ENCODE measurements at regions not wholly inside any gene's neighbourhood (a gene's known extent, or its start where the extent isn't known, plus 50 kb on each side); places are given as distances from the start of the nearest gene placed in this dataset.
"Not testable (repeated sequence)": the region's sequence is repeated elsewhere in the genome, so short reads cannot be mapped to it uniquely, and the experiment has no call there.

DNA sequence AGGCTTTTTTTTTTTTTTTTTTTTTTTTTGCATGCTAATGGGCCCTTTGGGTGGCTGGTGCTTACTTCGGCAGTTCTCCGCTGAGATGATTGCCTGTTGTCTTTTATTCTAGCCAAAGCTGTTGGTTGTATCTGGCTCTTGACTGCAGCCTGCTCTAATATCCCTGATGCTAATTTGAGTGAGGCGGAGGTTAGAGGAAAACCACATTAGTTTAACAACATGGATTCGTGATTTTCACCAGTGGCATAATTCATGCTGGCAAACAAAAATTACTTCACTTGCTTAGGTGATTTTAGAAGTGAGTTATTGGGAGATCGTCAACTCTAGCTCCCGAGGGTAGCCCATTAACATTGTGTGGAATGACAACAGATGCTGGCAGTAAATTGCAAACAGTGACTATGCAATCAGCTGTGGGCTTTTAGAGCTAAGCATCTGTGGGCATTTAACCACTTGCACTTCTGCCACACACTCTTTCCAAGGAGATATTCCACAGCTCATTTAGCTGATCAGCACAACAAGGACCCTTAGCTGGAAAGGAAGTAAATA lies 97.6 kb upstream of the ZDHHC17 start:
- no peak for DNase-seq

DNA sequence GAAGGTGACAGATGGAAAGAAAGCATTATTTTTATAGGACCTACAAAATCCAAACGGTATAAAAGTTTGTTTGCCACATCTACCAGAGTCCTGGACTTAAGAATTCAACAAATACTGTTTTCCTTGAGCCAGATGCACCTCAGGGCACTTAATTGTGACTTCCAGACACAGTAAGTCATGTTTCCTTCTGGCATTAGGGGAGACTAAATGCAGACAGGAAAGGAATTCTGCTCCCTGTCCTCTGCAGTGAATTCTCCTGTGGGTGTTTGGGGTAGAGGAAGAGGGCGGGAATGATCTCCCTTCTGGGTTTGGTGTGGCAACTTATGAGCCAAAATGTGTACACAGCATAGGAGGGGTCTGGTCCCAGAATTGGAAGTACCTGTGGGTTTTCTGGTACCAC lies 93.9 kb upstream of the ZDHHC17 start:
- DNase-seq = no peak

DNA sequence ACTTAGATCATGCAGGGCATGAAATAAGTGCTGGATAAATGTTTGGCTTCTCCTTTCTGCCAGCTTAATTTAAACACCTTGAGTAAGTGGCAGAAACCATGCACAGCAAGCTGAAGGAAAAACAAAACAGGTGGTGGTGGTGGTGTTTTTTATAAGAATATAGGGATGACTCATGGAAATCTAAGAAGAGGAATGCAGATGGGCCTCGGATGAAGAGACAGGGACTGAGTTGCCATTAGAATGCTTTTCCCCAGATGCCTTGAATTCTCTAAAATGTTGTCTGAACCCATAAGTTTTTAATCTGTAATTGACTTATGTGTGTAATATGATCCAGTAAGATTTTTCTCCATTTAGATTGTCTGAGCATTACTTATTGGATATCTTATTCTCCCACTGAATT lies 93.1 kb upstream of the ZDHHC17 start:
- peak; percentile 71 for DNase-seq

DNA sequence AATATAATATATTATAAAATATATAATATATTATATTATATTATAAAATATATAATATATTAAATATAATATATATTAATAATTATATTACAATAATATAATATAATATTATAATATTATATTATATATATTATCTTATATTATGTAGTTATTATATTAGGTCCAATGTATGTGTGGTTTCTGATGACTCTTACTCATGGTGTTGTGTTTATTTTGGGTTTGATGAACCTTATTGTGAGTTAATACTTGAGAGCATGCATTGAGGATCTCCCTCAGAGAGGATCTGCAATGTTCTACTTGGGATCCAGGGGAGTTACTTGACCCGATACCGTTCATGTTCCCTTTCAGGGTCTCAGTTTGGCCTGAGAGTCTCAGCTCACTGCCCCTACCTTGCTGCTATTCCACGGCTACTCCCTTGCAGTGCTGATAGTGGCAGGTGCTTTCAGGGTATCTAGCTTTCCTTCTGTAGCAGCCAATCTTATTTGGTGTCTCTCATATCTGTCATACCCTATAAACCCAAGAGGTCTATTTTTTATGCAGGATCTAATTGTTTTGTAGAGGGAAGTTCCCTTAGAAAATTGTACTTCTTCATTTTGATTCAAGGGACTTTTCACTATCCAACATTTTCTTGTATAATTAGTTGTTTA lies 89.1 kb upstream of the ZDHHC17 start:
- no peak for DNase-seq

DNA sequence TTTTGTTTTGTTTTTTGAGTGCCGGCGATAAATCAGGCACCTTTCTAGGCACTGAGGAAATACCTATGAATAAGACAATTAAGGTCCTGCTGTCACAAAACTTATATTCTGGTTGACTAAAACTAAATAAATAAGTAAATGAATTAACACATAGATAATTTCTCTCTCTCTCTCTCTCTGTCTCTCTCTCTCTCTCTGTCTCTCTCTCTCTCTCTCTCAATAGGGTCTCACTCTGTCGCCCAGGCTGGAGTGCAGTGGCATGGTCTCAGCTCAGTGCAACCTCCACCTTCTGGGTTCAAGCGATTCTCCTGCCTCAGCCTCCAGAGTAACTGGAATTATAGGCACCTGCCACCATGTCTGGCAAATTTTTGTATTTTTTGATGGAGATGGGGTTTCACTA lies 87.7 kb upstream of the ZDHHC17 start:
- not testable (repeated sequence) for DNase-seq

DNA sequence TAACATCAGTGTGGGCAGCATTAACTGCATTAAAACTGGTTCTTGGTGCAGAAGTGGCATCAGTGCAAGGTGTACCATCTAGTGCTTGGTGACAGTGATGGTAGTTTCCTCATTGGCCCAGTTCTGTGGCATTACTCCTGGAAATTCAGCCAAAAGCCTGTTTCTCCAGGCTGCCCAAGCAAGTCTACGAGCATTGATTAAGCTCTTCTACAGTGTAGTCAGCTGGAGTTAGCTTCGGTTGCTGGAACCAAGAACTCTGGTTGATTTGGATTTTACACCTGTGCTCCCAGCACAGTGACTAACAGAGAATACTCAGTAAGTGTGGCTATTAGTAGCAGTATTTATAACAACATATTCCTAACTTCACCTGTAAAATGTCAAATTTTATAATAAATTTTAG lies 84.9 kb upstream of the ZDHHC17 start:
- no peak for DNase-seq

DNA sequence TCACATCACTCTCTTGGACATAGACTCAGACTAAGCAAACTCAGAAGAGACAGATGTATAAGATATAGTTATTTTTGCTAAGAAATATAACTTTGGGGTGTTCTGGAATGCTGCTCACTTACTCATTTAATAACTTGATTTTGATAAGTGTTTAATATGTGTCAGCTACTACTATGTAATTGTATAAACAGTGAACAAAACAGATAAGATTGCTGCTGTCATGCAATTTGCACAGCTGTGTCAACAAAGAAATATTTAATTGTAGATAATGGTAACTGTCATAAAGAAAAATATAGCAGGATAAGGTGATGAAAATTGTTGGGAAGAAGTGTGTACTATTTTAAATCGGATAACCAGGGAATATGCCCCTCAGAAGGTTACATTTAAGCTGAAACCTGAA lies 84.1 kb upstream of the ZDHHC17 start:
- DNase-seq = no peak

DNA sequence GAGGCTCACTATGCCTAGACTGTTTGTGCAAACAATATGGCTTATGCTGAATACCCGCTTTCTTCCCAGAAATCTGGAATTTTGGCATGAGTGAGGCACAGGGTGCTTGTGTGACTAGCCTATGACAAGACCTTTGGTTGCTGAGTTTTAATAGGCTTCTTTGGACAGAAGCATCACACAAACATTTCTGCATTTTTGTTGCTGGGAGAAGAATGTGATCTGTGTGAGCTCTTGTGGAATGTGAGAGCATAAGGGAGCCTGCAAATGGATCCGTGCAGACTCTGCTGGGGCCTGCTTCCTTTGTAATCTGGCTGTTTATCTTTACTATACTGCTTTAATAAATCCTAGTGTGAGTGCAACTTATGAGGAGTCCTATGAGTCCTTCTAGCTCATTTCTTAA lies 83.0 kb upstream of the ZDHHC17 start:
- DNase-seq = peak; percentile 59

DNA sequence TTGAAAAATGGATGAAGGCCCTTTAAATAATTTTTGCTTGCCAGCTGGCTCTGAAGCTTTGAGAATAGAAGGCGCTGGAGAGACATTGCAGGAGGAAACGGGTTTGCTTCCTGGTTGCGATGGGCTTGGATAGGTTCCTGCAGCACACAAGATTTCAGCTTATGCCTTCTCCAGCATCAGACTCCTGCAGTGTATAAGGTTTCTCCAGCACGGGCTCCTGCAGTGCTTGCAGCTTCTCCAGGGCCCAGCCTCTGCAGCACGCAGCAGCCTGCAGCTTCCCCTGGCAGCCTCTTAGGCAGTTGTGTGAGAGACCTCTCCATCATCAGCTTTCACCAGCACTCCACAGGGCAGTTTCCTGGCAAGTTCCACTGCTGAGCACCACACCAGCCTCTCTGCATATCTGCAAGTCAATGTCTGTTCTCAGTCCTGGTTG lies 78.7 kb upstream of the ZDHHC17 start:
- peak; percentile 16 for DNase-seq

DNA sequence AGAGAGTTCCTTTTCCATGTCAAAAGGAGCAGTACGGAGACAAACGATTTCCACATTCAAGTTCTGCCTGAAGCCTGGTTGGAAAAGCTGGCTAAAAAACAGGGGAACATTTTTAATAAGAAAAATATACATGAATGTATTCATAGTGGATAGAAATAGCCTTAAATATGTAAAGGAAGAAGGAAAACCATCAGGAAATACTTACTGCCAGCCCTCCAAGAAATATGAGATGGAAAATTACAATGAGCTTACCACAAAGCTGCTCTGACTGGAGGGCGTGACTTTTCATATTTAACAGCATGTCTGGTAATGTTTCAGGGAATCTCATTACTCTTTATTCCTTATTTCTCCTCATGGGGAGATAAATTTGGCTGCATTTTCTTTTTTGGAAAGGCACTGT lies 75.9 kb upstream of the ZDHHC17 start:
- DNase-seq = no peak

DNA sequence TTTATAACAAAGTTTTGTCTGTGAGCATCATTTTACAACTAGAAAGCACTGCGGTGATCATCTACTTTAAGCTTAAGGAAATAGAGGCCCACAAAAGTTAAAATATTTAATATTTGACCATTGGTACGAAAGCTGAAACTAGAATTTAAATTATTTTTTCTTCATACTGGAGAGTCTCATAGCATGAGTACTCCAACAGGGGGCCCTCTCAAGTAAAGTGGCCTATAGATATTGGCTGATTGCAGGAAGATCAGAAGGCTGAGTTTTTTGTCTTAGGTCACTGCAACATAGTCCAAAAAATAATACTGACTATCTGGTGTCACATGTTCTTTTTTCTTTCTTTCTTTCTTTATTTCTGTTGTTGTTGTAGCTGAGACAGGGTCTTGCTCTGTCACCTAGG lies 75.3 kb upstream of the ZDHHC17 start:
- DNase-seq = peak; percentile 25

DNA sequence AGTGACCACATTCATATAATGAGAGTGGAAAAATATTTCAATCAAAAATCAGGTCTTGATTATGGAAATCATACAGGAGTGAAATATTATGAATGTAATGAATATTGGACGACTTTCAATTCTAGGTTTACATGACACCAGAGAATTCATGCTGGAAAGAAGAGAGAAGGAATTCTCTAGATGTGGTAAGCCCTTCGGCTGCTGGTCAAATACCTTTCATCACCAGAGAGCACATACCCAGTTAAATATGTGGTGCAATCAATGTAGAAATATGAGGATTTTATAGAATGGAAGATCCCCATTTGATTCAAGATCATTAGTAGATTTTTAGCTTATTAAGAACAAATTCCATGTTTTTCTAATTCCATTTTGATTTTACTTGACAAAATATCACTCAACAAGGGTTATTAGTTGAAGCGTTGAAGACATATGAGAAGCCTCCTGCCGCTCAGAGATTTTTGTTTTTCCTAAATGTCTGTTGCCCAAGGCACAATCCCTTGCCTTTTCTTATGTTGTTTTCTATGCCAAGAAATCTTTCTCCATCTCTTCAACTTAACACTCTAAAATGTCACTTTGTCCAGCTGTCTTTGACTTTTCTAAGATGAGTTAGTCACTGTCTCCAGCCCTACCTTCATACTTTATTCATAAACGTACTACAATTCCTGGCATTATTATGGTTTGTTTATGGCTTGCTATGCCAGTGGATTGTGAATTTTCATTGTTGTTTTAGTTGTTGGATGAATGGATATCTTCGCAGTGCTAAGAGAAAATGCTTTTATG lies 72.8 kb upstream of the ZDHHC17 start:
- peak; percentile 23 for DNase-seq

DNA sequence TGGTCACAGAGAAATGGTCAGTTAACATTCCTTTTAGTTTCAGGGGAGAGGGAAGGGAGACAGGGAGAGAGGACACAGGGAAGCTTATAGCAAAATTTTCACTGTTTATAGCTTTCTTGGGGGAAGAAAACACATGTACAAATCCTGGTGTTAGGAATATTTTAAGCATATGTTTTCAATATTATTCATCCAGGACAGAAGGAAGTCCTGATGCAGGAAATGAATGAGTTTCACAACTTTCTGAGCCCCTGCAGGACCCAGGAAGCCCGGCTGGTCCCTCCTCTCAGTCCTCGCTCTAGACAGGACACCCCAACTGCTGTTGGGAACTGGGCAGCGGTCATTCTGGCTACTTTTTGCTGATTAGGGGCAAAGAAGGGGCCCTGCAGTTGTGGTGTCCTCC lies 71.1 kb upstream of the ZDHHC17 start:
- DNase-seq = no peak

DNA sequence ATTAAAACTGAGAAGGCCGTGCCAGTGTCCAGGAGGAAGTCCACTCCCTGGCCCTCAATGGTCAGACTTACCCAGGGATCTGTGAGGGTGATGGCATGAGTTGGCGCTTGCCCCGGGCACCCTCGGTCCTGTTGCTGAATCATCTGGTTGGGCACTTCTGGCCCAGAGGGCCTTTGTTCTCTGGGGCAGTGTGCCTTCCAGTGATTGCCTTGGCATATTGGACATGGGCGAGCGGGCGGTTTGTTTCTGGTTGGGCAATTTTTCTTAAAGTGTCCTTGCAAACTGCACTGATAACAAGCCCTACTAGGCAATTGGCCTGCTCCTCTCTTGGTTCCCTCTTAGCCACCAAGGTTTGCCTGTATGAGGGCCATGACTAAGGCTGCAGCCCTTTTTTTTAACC lies 69.5 kb upstream of the ZDHHC17 start:
- no peak for DNase-seq

DNA sequence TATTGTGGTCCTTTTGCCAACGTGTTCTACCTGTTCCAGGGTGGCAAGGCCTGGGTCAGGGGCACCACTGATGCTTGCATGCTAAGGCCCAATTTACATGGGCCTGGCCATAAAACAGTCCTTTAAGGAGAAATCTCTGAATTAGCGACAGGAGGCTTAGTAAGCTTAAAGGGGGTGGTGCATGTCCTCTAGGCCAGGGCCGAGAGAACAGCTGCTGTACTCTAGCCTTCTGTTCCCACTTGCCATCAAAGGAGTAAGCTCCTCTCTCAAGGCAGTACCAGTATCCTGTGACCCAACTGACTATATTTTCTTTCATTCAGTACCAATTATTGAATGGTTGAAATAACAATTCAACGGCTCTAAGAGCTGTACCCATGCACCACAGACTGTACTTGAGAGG lies 67.7 kb upstream of the ZDHHC17 start:
- no peak for DNase-seq

DNA sequence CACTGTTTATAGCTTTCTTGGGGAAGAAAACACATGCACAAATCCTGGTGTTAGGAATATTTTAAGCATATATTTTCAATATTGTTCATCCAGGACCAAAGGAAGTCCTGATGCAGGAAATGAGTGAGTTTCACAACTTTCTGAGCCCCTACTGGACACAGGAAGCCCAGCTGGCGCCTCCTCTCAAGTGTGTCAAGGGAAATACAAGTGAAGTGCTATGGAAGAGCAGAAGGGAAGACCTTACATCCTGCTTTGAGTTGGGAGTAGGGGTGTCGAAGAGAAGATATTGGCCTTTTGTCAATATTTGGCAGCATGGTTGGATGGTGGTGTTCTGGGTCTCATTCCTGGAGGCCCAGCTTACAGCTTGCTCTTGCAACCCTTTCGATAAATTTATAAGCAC lies 66.1 kb upstream of the ZDHHC17 start:
- no peak for DNase-seq

DNA sequence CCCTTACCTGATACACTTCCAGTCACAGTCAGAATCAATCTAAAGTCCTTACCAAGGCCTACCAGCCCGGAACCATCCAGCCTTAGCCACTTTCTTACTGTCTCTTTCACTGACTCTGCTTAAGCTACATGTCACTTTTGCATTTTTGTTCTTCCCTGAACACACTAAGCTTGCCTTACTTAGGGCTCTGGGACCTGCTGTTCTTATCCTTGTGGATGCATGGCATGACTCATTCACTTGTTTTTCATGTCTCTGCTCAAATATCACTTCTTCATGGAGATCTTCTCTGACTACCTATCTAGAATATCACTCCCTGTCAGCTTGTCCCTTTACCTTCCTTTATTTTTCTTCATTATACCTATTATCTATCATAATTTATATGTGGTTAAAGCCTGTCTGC lies 65.6 kb upstream of the ZDHHC17 start:
- no peak for DNase-seq

DNA sequence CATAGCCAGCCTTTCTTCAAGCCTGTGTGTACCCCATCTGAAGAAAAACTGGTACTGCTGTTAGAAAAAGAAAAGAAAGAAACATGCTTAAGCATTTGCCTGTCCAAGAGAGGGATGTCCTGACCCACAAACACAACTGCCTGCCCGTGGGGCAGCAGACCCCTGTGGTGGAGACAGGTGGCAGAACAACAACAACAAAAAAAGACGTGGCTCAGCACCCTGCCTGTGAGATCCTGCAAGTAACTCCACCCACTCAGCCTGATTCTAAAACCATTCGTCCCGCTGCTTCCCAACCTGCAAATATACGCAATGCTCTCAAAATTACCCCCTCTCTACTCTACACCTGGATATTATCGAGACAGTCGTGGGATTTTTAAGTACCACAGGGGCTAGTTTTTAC lies 64.9 kb upstream of the ZDHHC17 start:
- DNase-seq = no peak

DNA sequence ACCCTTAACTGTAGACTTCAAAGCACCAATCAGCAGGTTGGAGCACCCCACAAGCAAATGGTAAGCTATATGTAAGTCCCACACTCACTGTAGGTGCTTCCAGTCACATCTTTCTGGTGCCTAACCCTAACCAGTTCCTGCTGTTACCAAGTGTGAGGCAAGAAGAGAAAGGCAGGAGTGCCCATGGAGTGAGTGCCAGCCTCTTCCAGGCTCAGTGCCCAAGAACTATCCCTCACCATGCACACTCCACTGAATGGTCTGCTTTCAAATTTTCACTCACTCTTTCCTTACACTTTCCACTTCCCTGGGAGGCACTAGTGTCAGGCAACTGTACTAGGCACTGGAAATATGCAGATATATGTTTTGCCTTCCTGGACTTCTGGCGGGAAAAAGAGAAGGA lies 62.2 kb upstream of the ZDHHC17 start:
- DNase-seq = no peak

DNA sequence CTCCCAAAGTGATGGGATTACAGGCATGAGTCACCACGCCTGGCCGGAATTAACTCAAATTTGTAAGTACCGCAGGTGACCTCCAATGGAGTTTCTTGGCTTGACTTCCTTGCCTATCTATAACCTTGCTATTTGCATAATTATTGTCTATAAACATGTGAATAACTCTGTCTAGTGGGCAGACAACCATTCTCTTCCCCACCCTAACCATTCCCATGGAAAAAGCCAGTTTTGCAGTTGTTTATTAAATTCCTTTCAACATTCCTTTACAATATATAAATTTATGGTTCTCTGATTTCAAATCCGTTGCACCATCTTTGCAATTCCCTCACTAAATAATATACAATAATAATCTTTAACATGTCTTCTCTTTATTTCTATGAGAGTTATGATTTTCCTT lies 61.0 kb upstream of the ZDHHC17 start:
- peak; percentile 38 for DNase-seq

DNA sequence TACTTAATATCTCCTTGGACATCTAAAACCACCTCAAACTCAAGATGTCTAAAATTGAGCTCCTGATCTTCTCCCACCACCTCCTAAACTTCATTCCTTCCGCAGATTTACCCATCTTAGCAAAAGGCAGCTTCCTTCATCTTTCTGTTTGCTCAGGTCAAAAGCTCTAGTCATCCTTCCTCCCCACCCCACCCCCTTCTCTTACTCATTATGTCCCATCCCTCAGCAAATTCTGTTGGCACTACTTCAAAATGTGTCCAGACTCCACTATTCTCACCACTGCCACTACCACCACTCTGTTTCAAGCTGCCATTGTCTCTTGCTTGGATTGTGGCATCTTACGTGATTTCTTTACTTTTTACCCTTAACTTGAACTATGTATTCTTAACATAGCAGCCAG lies 59.2 kb upstream of the ZDHHC17 start:
- DNase-seq = peak; percentile 40

DNA sequence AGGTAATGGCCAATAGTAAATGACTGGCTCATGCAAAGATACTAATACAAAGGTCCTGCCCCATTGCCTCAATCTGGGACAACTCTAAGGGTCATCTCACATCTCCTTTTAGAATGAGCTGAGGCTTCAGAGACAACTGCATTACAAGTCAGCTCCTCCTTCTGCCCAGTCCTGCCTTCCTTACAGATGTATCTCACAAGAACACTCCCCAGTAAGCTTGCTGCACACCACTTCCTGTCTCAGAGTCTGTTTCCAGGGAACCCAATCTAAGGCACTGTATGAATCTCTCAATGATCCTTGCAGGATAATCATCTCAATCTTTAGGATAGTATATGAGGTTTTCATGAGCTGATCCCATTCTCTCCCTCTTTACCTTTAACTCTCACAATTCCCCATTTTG lies 57.8 kb upstream of the ZDHHC17 start:
- peak; percentile 57 for DNase-seq

DNA sequence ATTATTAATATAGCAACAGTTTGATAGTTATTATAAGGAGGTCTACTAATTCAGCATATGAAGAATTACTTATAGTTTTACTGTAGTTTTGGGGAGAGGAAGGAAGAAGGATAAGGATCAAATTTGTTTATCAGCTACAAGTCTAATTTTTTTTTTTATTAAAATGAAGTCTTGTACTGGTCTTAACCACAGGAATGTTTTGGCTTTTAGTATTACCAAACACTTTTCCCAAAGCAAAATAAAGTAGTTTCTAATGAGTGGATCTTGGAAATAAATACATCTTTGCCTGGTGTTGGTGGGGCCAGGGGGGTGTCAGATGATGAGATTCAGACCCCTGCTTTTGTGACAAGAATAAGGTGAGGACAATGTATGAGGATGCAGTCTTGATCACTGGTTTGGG lies 57.2 kb upstream of the ZDHHC17 start:
- no peak for DNase-seq

DNA sequence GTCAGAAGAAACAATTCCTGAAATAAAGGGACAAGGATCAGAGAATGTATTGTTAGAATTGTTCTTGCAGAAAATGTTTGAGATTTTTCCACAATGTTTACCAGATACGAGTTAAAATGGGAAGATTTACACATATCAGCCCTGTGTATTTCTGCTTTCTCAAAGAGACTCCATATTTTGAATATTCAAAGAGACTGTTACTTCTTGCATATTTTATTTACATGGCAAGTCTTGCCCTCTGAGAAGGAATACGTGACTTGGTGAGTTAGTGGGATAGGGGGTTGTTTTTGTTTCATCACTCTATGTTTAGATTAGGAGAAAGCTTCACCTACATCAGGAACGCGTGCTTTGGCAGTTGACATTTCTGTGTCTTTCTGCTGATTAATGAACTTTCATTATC lies 56.1 kb upstream of the ZDHHC17 start:
- no peak for DNase-seq

DNA sequence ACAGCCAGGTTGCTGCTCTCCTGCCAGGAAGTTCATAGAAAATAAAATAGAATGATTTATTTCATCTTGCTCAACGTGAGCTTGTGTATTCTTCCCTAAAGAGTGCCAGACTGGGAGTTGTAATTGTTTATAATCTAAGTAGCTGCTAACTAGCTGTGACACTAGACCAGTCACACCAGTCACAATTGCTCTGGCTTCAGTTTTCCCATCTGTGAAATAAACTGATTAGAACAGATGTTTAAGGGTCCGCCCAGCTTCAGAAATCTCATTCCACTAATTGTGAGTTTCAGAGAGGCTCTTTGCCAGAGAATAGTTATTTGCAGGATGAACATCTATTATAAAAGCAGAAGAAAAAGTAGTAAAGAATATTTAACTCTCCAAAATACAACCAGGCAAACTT lies 55.6 kb upstream of the ZDHHC17 start:
- no peak for DNase-seq

Data from EL (cell line).